ENCODE measurements at regions not wholly inside any gene's neighbourhood (a gene's known extent, or its start where the extent isn't known, plus 50 kb on each side); places are given as distances from the start of the nearest gene placed in this dataset.
A peak's percentile ranks its signal among the peaks of the same experiment; 100 is the strongest.

- H2AK5ac ChIP-seq (ENCODE audit: insufficient read length, low read length), result no peak overlapping the region
- H4K8ac ChIP-seq (replicated peaks; ENCODE audit: insufficient read length, low read depth, low read length), result no peak overlapping the region
- H4K5ac ChIP-seq (ENCODE audit: insufficient read length, low read depth, low read length), result no peak overlapping the region
- Mint-ChIP-seq H3K27ac (peak overlapping the region in 2 of 3 experiments; percentile 88 to 89; a peak in 3 of 7 replicates), H3K36me3 (ENCODE audit: insufficient read depth in 1 of 3, low read depth in 3 of 3) (no peaks in the 10 kb centered on the region), H3K9me3 (no peaks in the 10 kb centered on the region), H3K4me3 (no peak overlapping the region), H3K4me1 (peaks cover 26 to 27% of the 10 kb centered on the region in 2 experiments), H3K27me3 (ENCODE audit: low read depth) (no peaks in the 10 kb centered on the region)
- H2AFZ ChIP-seq (ENCODE audit: low read length), result no peak overlapping the region
- no peaks in the 10 kb centered on the region for H4K20me1 ChIP-seq (ENCODE audit: control insufficient read depth, insufficient read depth, insufficient read length)
- peaks cover 7% of the 10 kb centered on the region; the same call in 1 of the 2 replicates for H3K4me1 ChIP-seq (ENCODE audit: insufficient read depth, low read length)
- H3K27me3 ChIP-seq (ENCODE audit: insufficient read depth, low read length), result no peaks in the 10 kb centered on the region
- no CpG with 5 or more reads among the region's 2 CpGs for WGBS (ENCODE audit: extremely low coverage, insufficient read length, low lambda C conversion rate)
- no peak overlapping the region for H3K9ac ChIP-seq (ENCODE audit: extremely low read depth, insufficient read length, low read length)
- no peaks in the 10 kb centered on the region for H3K23me2 ChIP-seq (ENCODE audit: insufficient read length, low read depth, low read length, poor library complexity, severe bottlenecking)
- H3K56ac ChIP-seq (ENCODE audit: insufficient read length, low read depth, low read length), result no peak overlapping the region
- H3K23ac ChIP-seq (ENCODE audit: insufficient read length, low read depth, low read length), result no peak overlapping the region
- no peak overlapping the region for H3T11ph ChIP-seq (ENCODE audit: low read length)
- 0 out of 2 replicates have a peak overlapping the region, but pooled peaks have one; percentile 3 for H3K14ac ChIP-seq (ENCODE audit: insufficient read depth, low read length)
- H3K18ac ChIP-seq (ENCODE audit: insufficient read length, low read depth, low read length), result no peak overlapping the region
- peak; percentile 57 for DNase-seq
- H2BK15ac ChIP-seq (ENCODE audit: low read depth, low read length), result no peak overlapping the region
- H3K27ac ChIP-seq (ENCODE audit: insufficient read length, low read depth, low read length), result peak overlapping the region; percentile 4
- H2BK12ac ChIP-seq (ENCODE audit: insufficient read length, low read depth, low read length), result no peak overlapping the region
- H3K79me1 ChIP-seq (ENCODE audit: insufficient read depth, low read depth, low read length, poor library complexity, severe bottlenecking), result no peaks in the 10 kb centered on the region
- H2BK20ac ChIP-seq (ENCODE audit: low read depth, low read length, poor library complexity, severe bottlenecking), result no peak overlapping the region
- H3K4ac ChIP-seq (ENCODE audit: low read depth, low read length), result no peak overlapping the region
- H2BK120ac ChIP-seq (ENCODE audit: low read depth, low read length, poor library complexity, severe bottlenecking), result no peak overlapping the region
- no peak overlapping the region for H4K91ac ChIP-seq (ENCODE audit: insufficient read length, low read depth, low read length)
- no peaks in the 10 kb centered on the region for H3K79me2 ChIP-seq (ENCODE audit: insufficient read depth, low read length)
- H3K4me2 ChIP-seq (ENCODE audit: insufficient read depth, insufficient read length, low read length), result peak overlapping the region; percentile 9
- TF ChIP-seq, protein P1, sequence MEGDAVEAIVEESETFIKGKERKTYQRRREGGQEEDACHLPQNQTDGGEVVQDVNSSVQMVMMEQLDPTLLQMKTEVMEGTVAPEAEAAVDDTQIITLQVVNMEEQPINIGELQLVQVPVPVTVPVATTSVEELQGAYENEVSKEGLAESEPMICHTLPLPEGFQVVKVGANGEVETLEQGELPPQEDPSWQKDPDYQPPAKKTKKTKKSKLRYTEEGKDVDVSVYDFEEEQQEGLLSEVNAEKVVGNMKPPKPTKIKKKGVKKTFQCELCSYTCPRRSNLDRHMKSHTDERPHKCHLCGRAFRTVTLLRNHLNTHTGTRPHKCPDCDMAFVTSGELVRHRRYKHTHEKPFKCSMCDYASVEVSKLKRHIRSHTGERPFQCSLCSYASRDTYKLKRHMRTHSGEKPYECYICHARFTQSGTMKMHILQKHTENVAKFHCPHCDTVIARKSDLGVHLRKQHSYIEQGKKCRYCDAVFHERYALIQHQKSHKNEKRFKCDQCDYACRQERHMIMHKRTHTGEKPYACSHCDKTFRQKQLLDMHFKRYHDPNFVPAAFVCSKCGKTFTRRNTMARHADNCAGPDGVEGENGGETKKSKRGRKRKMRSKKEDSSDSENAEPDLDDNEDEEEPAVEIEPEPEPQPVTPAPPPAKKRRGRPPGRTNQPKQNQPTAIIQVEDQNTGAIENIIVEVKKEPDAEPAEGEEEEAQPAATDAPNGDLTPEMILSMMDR (conservative IDR thresholded peaks at IDR 0.05), result no peak
- no peaks in the 10 kb centered on the region for H3K9me3 ChIP-seq (ENCODE audit: control insufficient read depth, low read depth, low read length)
- H2BK5ac ChIP-seq (ENCODE audit: insufficient read length, low read length), result no peak overlapping the region
Observed at GRCh38 chr13:22235285-22235949, 564.5 kb downstream of the FGF9 start.
